ENCODE measurements at regions not wholly inside any gene's neighbourhood (a gene's known extent, or its start where the extent isn't known, plus 50 kb on each side); places are given as distances from the start of the nearest gene placed in this dataset.
"Not testable (repeated sequence)": the region's sequence is repeated elsewhere in the genome, so short reads cannot be mapped to it uniquely, and the experiment has no call there.

GRCh38 chr21:6526213-6526612 lies 3995.2 kb upstream of the TPTE start:
- H3K9me3 Mint-ChIP-seq; H3K4me1 Mint-ChIP-seq; CTCF ChIA-PET; H3K27me3 ChIP-seq (replicated peaks in 1 of 2; ENCODE audit: control insufficient read depth in 2 of 2, extremely low read depth in 1 of 2, insufficient read depth in 2 of 2, low read length in 1 of 2); H3K4me3 Mint-ChIP-seq; DNase-seq; H3K27ac Mint-ChIP-seq; H3K9me3 ChIP-seq; H3K27ac ChIP-seq (ENCODE audit: low read length); H3K4me3 ChIP-seq (ENCODE audit: control insufficient read depth in 1 of 2, extremely low read depth in 1 of 2, low read length in 1 of 2); H3K36me3 Mint-ChIP-seq; H3K36me3 ChIP-seq (ENCODE audit: control insufficient read depth in 2 of 2, extremely low read depth in 1 of 2, insufficient read depth in 1 of 2, low read length in 1 of 2); POLR2A ChIA-PET; H3K4me1 ChIP-seq (ENCODE audit: control insufficient read depth in 1 of 2, extremely low read depth in 1 of 2, insufficient read depth in 2 of 2, low read length in 2 of 2); ATAC-seq (replicated peaks in 1 of 4); H3K27me3 Mint-ChIP-seq: not testable (repeated sequence)
- no CpG with 5 or more reads among the region's 10 CpGs for WGBS (ENCODE audit: insufficient coverage)

DNA sequence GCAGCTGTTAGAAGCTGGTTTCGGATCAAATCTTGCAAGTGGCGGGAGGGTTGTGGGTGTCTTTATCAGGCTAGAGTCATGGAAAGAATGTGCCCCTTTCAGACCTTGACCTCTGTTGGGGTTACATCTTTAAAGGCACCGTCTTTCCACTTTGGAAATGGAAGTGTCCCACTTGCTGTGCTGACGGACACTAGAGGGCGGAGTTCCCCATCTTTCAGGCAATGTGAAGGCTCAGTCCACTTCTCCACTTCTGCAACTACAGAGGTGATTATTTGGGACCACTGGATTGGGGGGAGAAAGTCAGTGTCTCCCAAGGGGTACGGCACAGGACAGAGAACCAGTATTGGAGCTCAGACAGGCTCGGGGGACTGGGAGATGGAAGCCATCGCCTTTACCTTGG lies 3990.7 kb upstream of the TPTE start:
- no CpG with 5 or more reads among the region's 8 CpGs for WGBS (ENCODE audit: insufficient coverage)
- H3K4me1 ChIP-seq (ENCODE audit: control insufficient read depth in 1 of 2, extremely low read depth in 1 of 2, insufficient read depth in 2 of 2, low read length in 2 of 2); CTCF ChIA-PET; H3K9me3 ChIP-seq; H3K4me3 Mint-ChIP-seq; H3K36me3 Mint-ChIP-seq; H3K9me3 Mint-ChIP-seq; H3K4me1 Mint-ChIP-seq; DNase-seq; POLR2A ChIA-PET; H3K27me3 ChIP-seq (replicated peaks in 1 of 2; ENCODE audit: control insufficient read depth in 2 of 2, extremely low read depth in 1 of 2, insufficient read depth in 2 of 2, low read length in 1 of 2); H3K27me3 Mint-ChIP-seq; H3K27ac Mint-ChIP-seq; H3K36me3 ChIP-seq (ENCODE audit: control insufficient read depth in 2 of 2, extremely low read depth in 1 of 2, insufficient read depth in 1 of 2, low read length in 1 of 2); H3K4me3 ChIP-seq (ENCODE audit: control insufficient read depth in 1 of 2, extremely low read depth in 1 of 2, low read length in 1 of 2); H3K27ac ChIP-seq (ENCODE audit: low read length): not testable (repeated sequence)
- peak in 1 of 4 experiments; percentile 32 for ATAC-seq (replicated peaks in 1 of 4)

- CTCF ChIA-PET; H3K27ac Mint-ChIP-seq; H3K4me1 Mint-ChIP-seq; H3K4me3 Mint-ChIP-seq; POLR2A ChIA-PET; H3K36me3 Mint-ChIP-seq; H3K4me3 ChIP-seq (ENCODE audit: control insufficient read depth in 1 of 2, extremely low read depth in 1 of 2, low read length in 1 of 2); H3K27me3 ChIP-seq (replicated peaks in 1 of 2; ENCODE audit: control insufficient read depth in 2 of 2, extremely low read depth in 1 of 2, insufficient read depth in 2 of 2, low read length in 1 of 2); H3K27me3 Mint-ChIP-seq; H3K4me1 ChIP-seq (ENCODE audit: control insufficient read depth in 1 of 2, extremely low read depth in 1 of 2, insufficient read depth in 2 of 2, low read length in 2 of 2); H3K9me3 ChIP-seq; ATAC-seq (replicated peaks in 1 of 4); H3K9me3 Mint-ChIP-seq; H3K36me3 ChIP-seq (ENCODE audit: control insufficient read depth in 2 of 2, extremely low read depth in 1 of 2, insufficient read depth in 1 of 2, low read length in 1 of 2); DNase-seq; H3K27ac ChIP-seq (ENCODE audit: low read length): not testable (repeated sequence)
- no CpG with 5 or more reads among the region's 25 CpGs for WGBS (ENCODE audit: insufficient coverage)
These were observed 3988.1 kb upstream of the TPTE start for GRCh38 chr21:6533261-6533660.

- H3K27ac Mint-ChIP-seq; DNase-seq; H3K27me3 ChIP-seq (replicated peaks in 1 of 2; ENCODE audit: control insufficient read depth in 2 of 2, extremely low read depth in 1 of 2, insufficient read depth in 2 of 2, low read length in 1 of 2); H3K9me3 ChIP-seq; H3K4me3 ChIP-seq (ENCODE audit: control insufficient read depth in 1 of 2, extremely low read depth in 1 of 2, low read length in 1 of 2); H3K27ac ChIP-seq (ENCODE audit: low read length); H3K36me3 Mint-ChIP-seq; H3K27me3 Mint-ChIP-seq; H3K4me1 ChIP-seq (ENCODE audit: control insufficient read depth in 1 of 2, extremely low read depth in 1 of 2, insufficient read depth in 2 of 2, low read length in 2 of 2); H3K4me1 Mint-ChIP-seq; H3K36me3 ChIP-seq (ENCODE audit: control insufficient read depth in 2 of 2, extremely low read depth in 1 of 2, insufficient read depth in 1 of 2, low read length in 1 of 2); POLR2A ChIA-PET; CTCF ChIA-PET; H3K9me3 Mint-ChIP-seq; ATAC-seq (replicated peaks in 1 of 4); H3K4me3 Mint-ChIP-seq: not testable (repeated sequence)
- no CpG with 5 or more reads among the region's 12 CpGs for WGBS (ENCODE audit: insufficient coverage)
These were observed 3983.1 kb upstream of the TPTE start for GRCh38 chr21:6538320-6538719.

DNA sequence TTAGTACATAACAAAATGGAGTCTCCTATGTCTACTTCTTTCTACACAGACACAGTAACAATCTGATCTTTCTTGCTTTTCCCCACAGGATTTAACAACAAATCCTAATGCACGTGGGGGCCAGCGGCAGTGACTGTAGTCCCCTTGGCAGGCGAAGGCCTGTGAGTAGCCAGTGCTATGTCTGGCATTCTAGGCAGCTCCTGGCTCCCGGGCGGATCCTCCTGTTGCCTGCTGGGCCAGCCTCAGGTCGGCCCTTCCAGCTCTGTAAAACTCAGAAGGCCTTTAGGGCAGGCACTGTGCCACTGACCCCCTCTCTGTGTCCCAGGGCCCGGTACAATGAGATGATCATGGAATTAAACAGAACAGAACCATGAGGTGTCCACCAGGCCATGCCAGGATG lies 3981.7 kb upstream of the TPTE start:
- H3K4me1 Mint-ChIP-seq; H3K9me3 Mint-ChIP-seq; CTCF ChIA-PET; H3K9me3 ChIP-seq; H3K27ac Mint-ChIP-seq; DNase-seq; H3K36me3 ChIP-seq (ENCODE audit: control insufficient read depth in 2 of 2, extremely low read depth in 1 of 2, insufficient read depth in 1 of 2, low read length in 1 of 2); H3K4me3 ChIP-seq (ENCODE audit: control insufficient read depth in 1 of 2, extremely low read depth in 1 of 2, low read length in 1 of 2); POLR2A ChIA-PET; ATAC-seq (replicated peaks in 1 of 4); H3K27me3 Mint-ChIP-seq; H3K36me3 Mint-ChIP-seq; H3K27ac ChIP-seq (ENCODE audit: low read length); H3K27me3 ChIP-seq (replicated peaks in 1 of 2; ENCODE audit: control insufficient read depth in 2 of 2, extremely low read depth in 1 of 2, insufficient read depth in 2 of 2, low read length in 1 of 2); H3K4me1 ChIP-seq (ENCODE audit: control insufficient read depth in 1 of 2, extremely low read depth in 1 of 2, insufficient read depth in 2 of 2, low read length in 2 of 2); H3K4me3 Mint-ChIP-seq: not testable (repeated sequence)
- no CpG with 5 or more reads among the region's 7 CpGs for WGBS (ENCODE audit: insufficient coverage)

GRCh38 chr21:6541036-6541435 lies 3980.3 kb upstream of the TPTE start:
- H3K4me1 ChIP-seq (ENCODE audit: control insufficient read depth in 1 of 2, extremely low read depth in 1 of 2, insufficient read depth in 2 of 2, low read length in 2 of 2); H3K27ac Mint-ChIP-seq; H3K4me3 Mint-ChIP-seq; CTCF ChIA-PET; H3K27ac ChIP-seq (ENCODE audit: low read length); ATAC-seq (replicated peaks in 1 of 4); H3K36me3 Mint-ChIP-seq; H3K9me3 Mint-ChIP-seq; H3K36me3 ChIP-seq (ENCODE audit: control insufficient read depth in 2 of 2, extremely low read depth in 1 of 2, insufficient read depth in 1 of 2, low read length in 1 of 2); H3K27me3 ChIP-seq (replicated peaks in 1 of 2; ENCODE audit: control insufficient read depth in 2 of 2, extremely low read depth in 1 of 2, insufficient read depth in 2 of 2, low read length in 1 of 2); H3K4me3 ChIP-seq (ENCODE audit: control insufficient read depth in 1 of 2, extremely low read depth in 1 of 2, low read length in 1 of 2); DNase-seq; H3K9me3 ChIP-seq; H3K27me3 Mint-ChIP-seq; POLR2A ChIA-PET; H3K4me1 Mint-ChIP-seq: not testable (repeated sequence)
- WGBS (ENCODE audit: insufficient coverage) = no CpG with 5 or more reads among the region's 11 CpGs

GRCh38 chr21:6545288-6545687 lies 3976.1 kb upstream of the TPTE start:
- H3K27me3 Mint-ChIP-seq; H3K27ac Mint-ChIP-seq; H3K4me3 Mint-ChIP-seq; H3K4me1 ChIP-seq (ENCODE audit: control insufficient read depth in 1 of 2, extremely low read depth in 1 of 2, insufficient read depth in 2 of 2, low read length in 2 of 2); DNase-seq; H3K27ac ChIP-seq (ENCODE audit: low read length); H3K9me3 Mint-ChIP-seq; H3K4me3 ChIP-seq (ENCODE audit: control insufficient read depth in 1 of 2, extremely low read depth in 1 of 2, low read length in 1 of 2); POLR2A ChIA-PET; H3K36me3 Mint-ChIP-seq; H3K4me1 Mint-ChIP-seq; H3K9me3 ChIP-seq; CTCF ChIA-PET; H3K27me3 ChIP-seq (replicated peaks in 1 of 2; ENCODE audit: control insufficient read depth in 2 of 2, extremely low read depth in 1 of 2, insufficient read depth in 2 of 2, low read length in 1 of 2); H3K36me3 ChIP-seq (ENCODE audit: control insufficient read depth in 2 of 2, extremely low read depth in 1 of 2, insufficient read depth in 1 of 2, low read length in 1 of 2): not testable (repeated sequence)
- peak in 1 of 4 experiments; percentile 35 for ATAC-seq (replicated peaks in 1 of 4)
- WGBS (ENCODE audit: insufficient coverage) = no CpG with 5 or more reads among the region's 33 CpGs

Measured in T-cell (primary cell).